ENCODE measurements at regions not wholly inside any gene's neighbourhood (a gene's known extent, or its start where the extent isn't known, plus 50 kb on each side); places are given as distances from the start of the nearest gene placed in this dataset.

DNA sequence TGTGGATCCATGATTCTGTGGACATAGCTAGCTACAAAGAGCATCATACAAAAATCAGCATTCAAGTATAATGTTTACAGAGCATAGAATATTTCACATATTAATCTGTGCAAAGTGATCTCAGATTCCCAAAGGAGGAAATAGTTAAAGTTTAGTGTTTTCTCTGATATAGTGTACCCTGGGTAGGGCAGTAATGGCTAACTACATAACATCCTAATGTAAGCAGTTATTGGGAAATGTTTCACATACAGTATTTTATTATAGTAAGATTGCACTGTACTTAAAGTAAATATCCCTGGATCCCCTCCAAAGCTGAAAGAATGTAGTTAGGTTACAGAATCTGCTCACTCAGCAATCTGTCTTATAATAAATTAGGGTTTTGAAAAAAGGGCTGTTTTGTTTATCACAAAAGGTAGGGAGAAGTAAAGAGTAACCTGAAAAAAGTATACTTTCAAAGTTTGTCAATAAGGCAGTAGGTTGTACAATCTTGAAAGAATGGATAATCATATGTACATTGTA lies 52.5 kb upstream of the SMARCA2 start:
- DNase-seq (ENCODE audit: low read depth) = no peak

DNA sequence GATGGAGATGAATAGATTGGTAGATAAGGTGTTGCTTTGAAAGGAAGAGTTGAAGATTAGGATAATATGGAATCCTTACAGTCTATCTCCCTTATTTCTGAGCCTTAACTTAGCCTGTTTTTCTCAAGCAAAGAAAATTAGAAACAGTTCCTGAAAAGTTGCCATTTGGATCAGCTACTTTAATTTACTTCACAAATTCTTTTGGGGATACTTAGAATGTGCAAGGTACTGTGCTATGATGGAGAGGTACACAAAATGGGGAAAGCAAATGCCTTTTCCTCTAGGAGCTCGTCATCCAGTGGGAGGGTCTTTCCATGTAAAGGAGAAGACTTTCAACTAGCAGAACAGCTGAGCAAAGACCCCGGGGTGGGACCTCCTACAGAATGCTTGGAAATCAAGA lies 51.1 kb upstream of the SMARCA2 start:
- no peak for DNase-seq (ENCODE audit: low read depth)

Data from CMK (cell line).